ENCODE measurements at regions not wholly inside any gene's neighbourhood (a gene's known extent, or its start where the extent isn't known, plus 50 kb on each side); places are given as distances from the start of the nearest gene placed in this dataset.
"Not testable (repeated sequence)": the region's sequence is repeated elsewhere in the genome, so short reads cannot be mapped to it uniquely, and the experiment has no call there.

DNA sequence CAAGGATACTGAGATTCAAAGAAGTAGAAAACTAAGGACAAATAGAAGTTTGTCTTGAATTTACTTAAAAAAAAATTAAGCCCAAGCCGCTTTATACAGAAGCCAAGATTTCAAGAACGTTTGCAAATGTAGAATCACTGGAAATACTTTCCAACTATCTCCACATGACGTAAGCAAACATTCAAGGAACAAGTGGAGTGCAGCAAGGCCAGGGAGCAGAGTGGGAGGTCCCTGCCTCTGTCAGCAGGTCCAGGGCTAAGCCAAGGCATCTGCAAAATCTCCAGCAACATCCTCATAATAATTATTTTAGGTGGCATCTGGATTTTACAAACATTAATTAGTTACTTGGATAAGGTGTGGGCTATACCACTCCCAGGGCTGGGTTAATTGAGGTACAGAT, 60.1 kb upstream of the AKIRIN2 start:
- TF ChIP-seq, protein P1, sequence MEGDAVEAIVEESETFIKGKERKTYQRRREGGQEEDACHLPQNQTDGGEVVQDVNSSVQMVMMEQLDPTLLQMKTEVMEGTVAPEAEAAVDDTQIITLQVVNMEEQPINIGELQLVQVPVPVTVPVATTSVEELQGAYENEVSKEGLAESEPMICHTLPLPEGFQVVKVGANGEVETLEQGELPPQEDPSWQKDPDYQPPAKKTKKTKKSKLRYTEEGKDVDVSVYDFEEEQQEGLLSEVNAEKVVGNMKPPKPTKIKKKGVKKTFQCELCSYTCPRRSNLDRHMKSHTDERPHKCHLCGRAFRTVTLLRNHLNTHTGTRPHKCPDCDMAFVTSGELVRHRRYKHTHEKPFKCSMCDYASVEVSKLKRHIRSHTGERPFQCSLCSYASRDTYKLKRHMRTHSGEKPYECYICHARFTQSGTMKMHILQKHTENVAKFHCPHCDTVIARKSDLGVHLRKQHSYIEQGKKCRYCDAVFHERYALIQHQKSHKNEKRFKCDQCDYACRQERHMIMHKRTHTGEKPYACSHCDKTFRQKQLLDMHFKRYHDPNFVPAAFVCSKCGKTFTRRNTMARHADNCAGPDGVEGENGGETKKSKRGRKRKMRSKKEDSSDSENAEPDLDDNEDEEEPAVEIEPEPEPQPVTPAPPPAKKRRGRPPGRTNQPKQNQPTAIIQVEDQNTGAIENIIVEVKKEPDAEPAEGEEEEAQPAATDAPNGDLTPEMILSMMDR (IDR thresholded peaks at IDR 0.05; ENCODE audit: control extremely low read depth, extremely low read depth, low read depth, missing control alignments) = no peak
- no peak for DNase-seq (ENCODE audit: extremely low spot score)
- ChIA-PET CTCF (interaction anchor here (0.9 kb wide), 1 partner anchor 9 kb away, joined by 3 read pairs; no protein-coding TSS in a partner anchor), POLR2A (no interaction called here)

GRCh38 chr6:87757792-87758191, 55.8 kb upstream of the AKIRIN2 start:
- no peak for DNase-seq (ENCODE audit: extremely low spot score)
- POLR2A ChIA-PET = no interaction called here
- TF ChIP-seq, protein P1 (IDR thresholded peaks at IDR 0.05; ENCODE audit: control extremely low read depth, extremely low read depth, low read depth, missing control alignments) = no peak
- CTCF ChIA-PET = interaction anchor here (1.1 kb wide), 1 partner anchor 1109 kb away, joined by 4 read pairs; no protein-coding TSS in a partner anchor

GRCh38 chr6:87756858-87757257, 54.8 kb upstream of the AKIRIN2 start:
- TF ChIP-seq, protein P1 (IDR thresholded peaks at IDR 0.05; ENCODE audit: control extremely low read depth, extremely low read depth, low read depth, missing control alignments) = no peak
- peak; percentile 75 for DNase-seq (ENCODE audit: extremely low spot score)
- ChIA-PET POLR2A (interaction anchor here (0.5 to 1.3 kb wide), 5 partner anchors 31 to 348 kb away, joined by 4 to 7 read pairs (median 5); partner anchors contain the start of gene AKIRIN2), CTCF (interaction anchor here (0.7 to 1.7 kb wide), 9 partner anchors 13 to 1114 kb away, joined by 3 to 6 read pairs (median 3); no protein-coding TSS in a partner anchor)

DNA sequence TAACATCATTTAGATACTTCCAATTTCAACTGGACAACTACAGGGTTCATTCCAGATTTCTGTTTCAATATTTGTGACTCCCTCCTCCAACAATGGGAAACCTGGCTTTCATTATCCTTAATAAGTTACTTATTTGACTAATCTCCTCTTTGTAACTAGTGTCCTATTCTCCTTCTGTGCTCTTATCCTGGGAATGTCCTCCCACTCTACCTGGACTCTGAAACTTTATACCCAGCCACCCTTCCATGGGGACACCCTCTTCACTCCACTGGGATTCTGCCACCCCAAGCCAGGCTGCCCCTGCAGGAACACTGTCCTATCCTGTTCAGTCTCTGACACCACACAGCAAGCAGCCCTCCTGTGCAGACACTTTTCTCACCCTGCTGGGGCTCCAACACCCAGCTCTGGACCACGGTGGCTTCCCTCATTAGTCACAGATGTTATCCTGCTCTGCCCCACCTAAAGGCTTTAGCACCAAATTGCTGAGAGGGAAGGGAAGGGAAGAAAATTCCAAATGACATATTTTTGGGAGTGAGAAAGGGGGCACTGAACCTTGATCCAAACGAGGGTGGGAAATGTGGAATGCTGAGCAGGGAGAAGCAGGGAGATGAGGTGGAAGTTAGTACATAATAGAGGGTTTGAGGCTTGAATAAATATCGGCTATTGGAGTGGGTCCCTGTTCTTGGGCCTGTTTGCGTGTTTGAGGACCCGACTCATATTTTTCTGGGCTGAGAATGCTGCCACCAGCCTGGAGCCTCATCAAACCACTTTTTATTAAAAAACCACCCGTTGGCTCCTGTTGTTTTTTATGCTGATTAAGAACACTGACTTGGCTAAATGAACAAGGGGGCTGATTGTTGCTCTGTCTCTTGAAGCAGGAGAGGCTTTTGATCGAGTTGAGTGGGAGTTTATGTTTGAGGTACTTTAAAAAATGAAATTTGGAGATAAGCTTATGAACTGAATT, 54.0 kb upstream of the AKIRIN2 start:
- TF ChIP-seq, protein P1 (IDR thresholded peaks at IDR 0.05; ENCODE audit: control extremely low read depth, extremely low read depth, low read depth, missing control alignments) = no peak
- no peak for DNase-seq (ENCODE audit: extremely low spot score)
- CTCF ChIA-PET = interaction anchor here (0.7 to 1.7 kb wide), 6 partner anchors 14 to 1115 kb away, joined by 3 to 6 read pairs (median 3); no protein-coding TSS in a partner anchor
- POLR2A ChIA-PET = interaction anchor here (0.7 to 1.3 kb wide), 4 partner anchors 30 to 347 kb away, joined by 4 to 7 read pairs (median 5); partner anchors contain the start of gene AKIRIN2

DNA sequence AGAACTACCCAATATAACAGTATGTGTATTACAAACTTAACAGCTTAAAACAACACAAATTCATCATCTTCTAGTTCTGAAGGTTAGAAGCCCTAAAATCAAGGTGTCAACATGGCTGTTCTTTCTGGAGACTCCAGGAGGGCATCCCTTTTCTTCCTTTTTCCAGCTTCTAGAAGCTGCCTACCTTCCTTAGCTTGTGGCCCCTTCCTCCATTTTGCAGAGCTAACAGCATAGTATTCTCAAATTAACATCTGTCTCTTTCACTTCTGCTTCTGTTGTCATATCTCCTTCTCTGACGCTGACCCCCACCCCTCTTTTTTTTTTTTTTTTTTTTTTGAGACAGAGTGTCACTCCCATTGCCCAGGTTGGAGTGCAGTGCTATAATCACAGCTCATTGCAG, 52.8 kb upstream of the AKIRIN2 start:
- DNase-seq (ENCODE audit: extremely low spot score) = peak; percentile 44
- ChIA-PET CTCF (interaction anchor here (1.2 kb wide), 1 partner anchor 44 kb away, joined by 3 read pairs; no protein-coding TSS in a partner anchor), POLR2A (interaction anchor here (0.6 to 0.7 kb wide), 2 partner anchors 22 to 53 kb away, joined by 4 to 7 read pairs; partner anchors contain the start of gene AKIRIN2)
- TF ChIP-seq, protein P1 (IDR thresholded peaks at IDR 0.05; ENCODE audit: control extremely low read depth, extremely low read depth, low read depth, missing control alignments) = no peak

DNA sequence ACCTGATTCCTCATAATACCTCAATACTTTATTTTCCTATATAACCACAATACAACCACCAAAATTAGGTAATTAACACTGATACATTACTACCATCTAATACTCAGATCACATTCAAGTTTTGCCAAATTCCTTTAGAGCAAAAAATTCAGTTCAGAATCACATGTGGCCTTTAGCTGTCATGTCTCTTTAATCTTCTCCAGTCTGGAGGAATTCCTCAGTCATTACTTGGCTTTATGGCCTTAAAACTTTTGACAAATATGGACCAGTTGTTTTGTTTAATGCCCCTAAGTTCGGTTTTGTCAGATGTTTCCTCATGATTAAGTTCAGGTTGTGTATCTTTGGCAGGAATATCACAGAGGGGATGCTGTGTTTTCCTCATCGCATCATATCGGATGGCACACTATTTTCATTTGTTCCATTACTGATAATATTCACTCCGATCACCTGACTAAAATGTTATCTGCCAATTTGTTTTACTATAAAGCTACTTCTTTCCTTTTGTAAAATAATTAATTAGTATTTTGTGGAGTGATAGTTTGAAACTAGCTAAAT, 51.2 kb upstream of the AKIRIN2 start:
- POLR2A ChIA-PET = interaction anchor here (0.7 kb wide), 1 partner anchor 43 kb away, joined by 3 read pairs; no protein-coding TSS in a partner anchor
- TF ChIP-seq, protein P1 (IDR thresholded peaks at IDR 0.05; ENCODE audit: control extremely low read depth, extremely low read depth, low read depth, missing control alignments) = no peak
- CTCF ChIA-PET = interaction anchor here (0.7 to 1.2 kb wide), 3 partner anchors 9 to 24 kb away, joined by 3 to 4 read pairs (median 3); no protein-coding TSS in a partner anchor
- no peak for DNase-seq (ENCODE audit: extremely low spot score)

- CTCF ChIA-PET; DNase-seq (ENCODE audit: extremely low spot score); POLR2A ChIA-PET: not testable (repeated sequence)
Observed at GRCh38 chr6:87752503-87752902, 50.5 kb upstream of the AKIRIN2 start.

Data from GM10248 (cell line).